ENCODE measurements at regions not wholly inside any gene's neighbourhood (a gene's known extent, or its start where the extent isn't known, plus 50 kb on each side); places are given as distances from the start of the nearest gene placed in this dataset.
A peak's percentile ranks its signal among the peaks of the same experiment; 100 is the strongest.

- Mint-ChIP-seq H3K9me3 (peaks cover 0 to 18% (median 0%) of the 10 kb centered on the region in 9 donors), H3K27me3 (peaks cover 0 to 9% (median 0%) of the 10 kb centered on the region in 5 donors), H3K4me1 (peaks cover 0 to 1% (median 0%) of the 10 kb centered on the region in 4 donors), H3K36me3 (no peaks in the 10 kb centered on the region), H3K4me3 (no peak overlapping the region), H3K27ac (no peak overlapping the region)
- POLR2A ChIA-PET = no interaction called here
- no peak for ATAC-seq
- DNase-seq = no peak
These were observed 381.3 kb downstream of the CTTN start for GRCh38 chr11:70779433-70780245.

- no peak overlapping the region for H3K4me3 Mint-ChIP-seq
- H3K4me1 Mint-ChIP-seq = peaks cover 0 to 1% (median 0%) of the 10 kb centered on the region in 4 donors
- POLR2A ChIA-PET = no interaction called here
- DNase-seq (no peak), ATAC-seq (no peak)
- peaks cover 0 to 18% (median 0%) of the 10 kb centered on the region in 9 donors for H3K9me3 Mint-ChIP-seq
- H3K36me3 Mint-ChIP-seq = no peaks in the 10 kb centered on the region
- H3K27ac Mint-ChIP-seq = no peak overlapping the region
- peaks cover 0 to 9% (median 0%) of the 10 kb centered on the region in 5 donors for H3K27me3 Mint-ChIP-seq
These were observed 381.9 kb downstream of the CTTN start for GRCh38 chr11:70780246-70780535.

GRCh38 chr11:70782401-70782913 lies 384.1 kb downstream of the CTTN start:
- POLR2A ChIA-PET = no interaction called here
- DNase-seq (no peak), ATAC-seq (no peak)
- peaks cover 0 to 1% (median 0%) of the 10 kb centered on the region in 4 donors for H3K4me1 Mint-ChIP-seq
- no peaks in the 10 kb centered on the region for H3K36me3 Mint-ChIP-seq
- peaks cover 0 to 12% (median 0%) of the 10 kb centered on the region in 5 donors for H3K27me3 Mint-ChIP-seq
- H3K9me3 Mint-ChIP-seq = peaks cover 0 to 4% (median 0%) of the 10 kb centered on the region in 9 donors
- H3K4me3 Mint-ChIP-seq = no peak overlapping the region
- no peak overlapping the region for H3K27ac Mint-ChIP-seq

GRCh38 chr11:70783356-70783755 lies 385.0 kb downstream of the CTTN start:
- Mint-ChIP-seq H3K4me1 (peaks cover 0 to under 1% (median 0%) of the 10 kb centered on the region in 4 donors), H3K27me3 (peaks cover 0 to 10% (median 0%) of the 10 kb centered on the region in 5 donors), H3K36me3 (no peaks in the 10 kb centered on the region), H3K27ac (no peak overlapping the region), H3K9me3 (no peaks in the 10 kb centered on the region), H3K4me3 (no peak overlapping the region)
- ATAC-seq = no peak
- no peak for DNase-seq
- POLR2A ChIA-PET = no interaction called here

- no peaks in the 10 kb centered on the region for H3K36me3 Mint-ChIP-seq
- no peak overlapping the region for H3K27ac Mint-ChIP-seq
- H3K4me3 Mint-ChIP-seq = no peak overlapping the region
These were observed 385.5 kb downstream of the CTTN start for GRCh38 chr11:70783821-70784220.

GRCh38 chr11:70785372-70785771 lies 387.0 kb downstream of the CTTN start:
- no peak overlapping the region for H3K4me3 Mint-ChIP-seq
- POLR2A ChIA-PET = no interaction called here
- no peaks in the 10 kb centered on the region for H3K36me3 Mint-ChIP-seq
- no peak overlapping the region for H3K27ac Mint-ChIP-seq
- ATAC-seq (no peak), DNase-seq (no peak)
- H3K4me1 Mint-ChIP-seq = no peaks in the 10 kb centered on the region
- H3K9me3 Mint-ChIP-seq = no peaks in the 10 kb centered on the region
- H3K27me3 Mint-ChIP-seq = peaks cover 0 to 9% (median 0%) of the 10 kb centered on the region in 5 donors

More at GRCh38 chr11:70783821-70784220, 385.5 kb downstream of the CTTN start:
- Mint-ChIP-seq H3K9me3 (no peaks in the 10 kb centered on the region), H3K27me3 (peaks cover 0 to 9% (median 0%) of the 10 kb centered on the region in 5 donors), H3K4me1 (no peaks in the 10 kb centered on the region)
- DNase-seq (no peak), ATAC-seq (no peak)
- POLR2A ChIA-PET = no interaction called here

- POLR2A ChIA-PET = no interaction called here
- Mint-ChIP-seq H3K9me3 (peaks cover 0 to 2% (median 0%) of the 10 kb centered on the region in 9 donors), H3K4me3 (no peak overlapping the region), H3K27me3 (peaks cover 0 to 9% (median 0%) of the 10 kb centered on the region in 5 donors), H3K27ac (no peak overlapping the region), H3K36me3 (no peaks in the 10 kb centered on the region), H3K4me1 (no peaks in the 10 kb centered on the region)
- ATAC-seq (no peak), DNase-seq (no peak)
These were observed 387.8 kb downstream of the CTTN start for GRCh38 chr11:70786021-70786665.

- H3K9me3 Mint-ChIP-seq = peaks cover 0 to 24% (median 12%) of the 10 kb centered on the region in 9 donors
- DNase-seq = no peak
- no peaks in the 10 kb centered on the region for H3K4me1 Mint-ChIP-seq
- no peak for ATAC-seq
- H3K36me3 Mint-ChIP-seq = peaks cover 0 to 10% (median 0%) of the 10 kb centered on the region in 3 donors
- H3K4me3 Mint-ChIP-seq = no peak overlapping the region
- no peak overlapping the region for H3K27ac Mint-ChIP-seq
- POLR2A ChIA-PET = no interaction called here
- peaks cover 0 to 3% (median 0%) of the 10 kb centered on the region in 5 donors for H3K27me3 Mint-ChIP-seq
These were observed 390.1 kb downstream of the CTTN start for GRCh38 chr11:70788248-70789022.

GRCh38 chr11:70790671-70791300 lies 392.5 kb downstream of the CTTN start:
- Mint-ChIP-seq H3K4me3 (no peak overlapping the region), H3K9me3 (peaks cover 2 to 38% (median 18%) of the 10 kb centered on the region in 9 donors), H3K4me1 (no peaks in the 10 kb centered on the region), H3K27me3 (peaks cover 0 to 3% (median 0%) of the 10 kb centered on the region in 5 donors), H3K27ac (no peak overlapping the region), H3K36me3 (peaks cover 0 to 14% (median 0%) of the 10 kb centered on the region in 3 donors)
- POLR2A ChIA-PET = no interaction called here
- ATAC-seq (no peak), DNase-seq (no peak)

- Mint-ChIP-seq H3K4me1 (no peaks in the 10 kb centered on the region), H3K27ac (no peak overlapping the region), H3K27me3 (peaks cover 0 to 16% (median 2%) of the 10 kb centered on the region in 5 donors), H3K4me3 (no peak overlapping the region), H3K9me3 (peaks cover 2 to 55% (median 21%) of the 10 kb centered on the region in 9 donors), H3K36me3 (peaks cover 0 to 14% (median 0%) of the 10 kb centered on the region in 3 donors)
- POLR2A ChIA-PET = no interaction called here
- DNase-seq (no peak), ATAC-seq (no peak)
These were observed 398.4 kb downstream of the CTTN start for GRCh38 chr11:70796648-70797227.

GRCh38 chr11:70798296-70798695 lies 400.0 kb downstream of the CTTN start:
- Mint-ChIP-seq H3K9me3 (peaks cover 2 to 39% (median 8%) of the 10 kb centered on the region in 9 donors), H3K4me3 (no peak overlapping the region), H3K27ac (no peak overlapping the region), H3K27me3 (peaks cover under 1 to 24% (median 7%) of the 10 kb centered on the region in 5 donors), H3K36me3 (peaks cover 0 to 5% (median 0%) of the 10 kb centered on the region in 3 donors), H3K4me1 (peaks cover 0 to under 1% (median 0%) of the 10 kb centered on the region in 4 donors)
- no peak for ATAC-seq
- POLR2A ChIA-PET = no interaction called here
- DNase-seq = no peak

- DNase-seq (no peak), ATAC-seq (no peak)
- POLR2A ChIA-PET = no interaction called here
- H3K4me1 Mint-ChIP-seq = peaks cover 2 to 12% (median 2%) of the 10 kb centered on the region in 4 donors
- no peaks in the 10 kb centered on the region for H3K36me3 Mint-ChIP-seq
- H3K9me3 Mint-ChIP-seq = peaks cover 0 to 29% (median 2%) of the 10 kb centered on the region in 9 donors
- H3K27ac Mint-ChIP-seq = peak overlapping the region in 1 of 10 donors; percentile 33
- no peak overlapping the region for H3K4me3 Mint-ChIP-seq
- H3K27me3 Mint-ChIP-seq = peaks cover 4 to 34% (median 18%) of the 10 kb centered on the region in 5 donors
These were observed 401.1 kb downstream of the CTTN start for GRCh38 chr11:70799386-70799785.

All from naive thymus-derived CD8-positive, alpha-beta T cell (primary cell).